H1 (cell line): ENCODE measurements at regions not wholly inside any gene's neighbourhood (a gene's known extent, or its start where the extent isn't known, plus 50 kb on each side); places are given as distances from the start of the nearest gene placed in this dataset.

Experiments
- CEBPB ChIP-seq: IDR thresholded peaks from 2 replicates; pipeline ENCODE4 v1.6.1; 2012; ENCODE audit warnings: low read depth, low read length
- TF ChIP-seq, protein P1 (sequence below), 3 experiments: IDR thresholded peaks; 1 replicate in 2 of 3; 2 replicates in 1 of 3; pipeline versions ENCODE4 v1.5.1 to v1.6.1; 2011; ENCODE audit warnings: low read length in 3 of 3, mild to moderate bottlenecking in 3 of 3, inconsistent platforms in 2 of 3, low read depth in 1 of 3, moderate library complexity in 1 of 3; ENCODE audit not compliant: insufficient read depth in 1 of 3; ENCODE audit errors: control extremely low read depth in 1 of 3

DNA sequence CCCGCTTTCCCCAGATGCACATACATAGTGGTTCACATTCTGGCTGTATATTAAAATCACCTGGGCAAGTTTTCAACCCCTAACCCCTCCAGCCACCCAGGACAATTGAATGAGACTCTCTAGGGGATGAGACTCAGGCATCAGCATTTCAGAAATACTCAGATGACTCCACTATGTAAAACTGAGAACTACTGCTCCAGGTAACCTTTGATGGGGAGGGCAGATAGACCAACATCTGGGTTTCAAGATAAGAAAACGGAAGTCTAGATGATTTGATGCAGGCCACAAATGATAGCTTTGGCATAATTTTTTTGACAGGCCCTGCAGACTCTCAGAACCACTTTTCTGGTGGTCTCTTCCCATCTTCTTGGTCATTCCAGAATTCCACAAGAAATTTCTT, 341.1 kb downstream of the EMP1 start:
- TF ChIP-seq, protein P1, sequence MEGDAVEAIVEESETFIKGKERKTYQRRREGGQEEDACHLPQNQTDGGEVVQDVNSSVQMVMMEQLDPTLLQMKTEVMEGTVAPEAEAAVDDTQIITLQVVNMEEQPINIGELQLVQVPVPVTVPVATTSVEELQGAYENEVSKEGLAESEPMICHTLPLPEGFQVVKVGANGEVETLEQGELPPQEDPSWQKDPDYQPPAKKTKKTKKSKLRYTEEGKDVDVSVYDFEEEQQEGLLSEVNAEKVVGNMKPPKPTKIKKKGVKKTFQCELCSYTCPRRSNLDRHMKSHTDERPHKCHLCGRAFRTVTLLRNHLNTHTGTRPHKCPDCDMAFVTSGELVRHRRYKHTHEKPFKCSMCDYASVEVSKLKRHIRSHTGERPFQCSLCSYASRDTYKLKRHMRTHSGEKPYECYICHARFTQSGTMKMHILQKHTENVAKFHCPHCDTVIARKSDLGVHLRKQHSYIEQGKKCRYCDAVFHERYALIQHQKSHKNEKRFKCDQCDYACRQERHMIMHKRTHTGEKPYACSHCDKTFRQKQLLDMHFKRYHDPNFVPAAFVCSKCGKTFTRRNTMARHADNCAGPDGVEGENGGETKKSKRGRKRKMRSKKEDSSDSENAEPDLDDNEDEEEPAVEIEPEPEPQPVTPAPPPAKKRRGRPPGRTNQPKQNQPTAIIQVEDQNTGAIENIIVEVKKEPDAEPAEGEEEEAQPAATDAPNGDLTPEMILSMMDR (IDR thresholded peaks at IDR 0.05; ENCODE audit: control extremely low read depth in 1 of 3, insufficient read depth in 1 of 3, low read depth in 1 of 3, low read length in 3 of 3), result no peak
- TF ChIP-seq CEBPB, result no peak
